ENCODE measurements at regions not wholly inside any gene's neighbourhood (a gene's known extent, or its start where the extent isn't known, plus 50 kb on each side); places are given as distances from the start of the nearest gene placed in this dataset.

GRCh38 chr11:116167706-116168458, 604.9 kb downstream of the BUD13 start:
- Histone ChIP-seq H3K27ac (no peak overlapping the region), H3K36me3 (no peaks in the 10 kb centered on the region), H3K27me3 (peaks cover 20% of the 10 kb centered on the region), H3K4me3 (no peak overlapping the region), H3K9me3 (no peaks in the 10 kb centered on the region), H3K4me1 (no peaks in the 10 kb centered on the region)
- WGBS, 2 donors (ENCODE audit: low coverage in 1 of 2) = 82% methylated on average over 6 of the region's 9 CpGs; no CpG with 5 or more reads in 1 of the 2 donors
- no peak for ATAC-seq
- TF ChIP-seq POLR2A (IDR thresholded peaks at IDR 0.05) (no peak), CTCF (IDR thresholded peaks at IDR 0.05) (no peak), EP300 (IDR thresholded peaks at IDR 0.05) (no peak), POLR2AphosphoS5 (IDR thresholded peaks at IDR 0.05) (no peak)

DNA sequence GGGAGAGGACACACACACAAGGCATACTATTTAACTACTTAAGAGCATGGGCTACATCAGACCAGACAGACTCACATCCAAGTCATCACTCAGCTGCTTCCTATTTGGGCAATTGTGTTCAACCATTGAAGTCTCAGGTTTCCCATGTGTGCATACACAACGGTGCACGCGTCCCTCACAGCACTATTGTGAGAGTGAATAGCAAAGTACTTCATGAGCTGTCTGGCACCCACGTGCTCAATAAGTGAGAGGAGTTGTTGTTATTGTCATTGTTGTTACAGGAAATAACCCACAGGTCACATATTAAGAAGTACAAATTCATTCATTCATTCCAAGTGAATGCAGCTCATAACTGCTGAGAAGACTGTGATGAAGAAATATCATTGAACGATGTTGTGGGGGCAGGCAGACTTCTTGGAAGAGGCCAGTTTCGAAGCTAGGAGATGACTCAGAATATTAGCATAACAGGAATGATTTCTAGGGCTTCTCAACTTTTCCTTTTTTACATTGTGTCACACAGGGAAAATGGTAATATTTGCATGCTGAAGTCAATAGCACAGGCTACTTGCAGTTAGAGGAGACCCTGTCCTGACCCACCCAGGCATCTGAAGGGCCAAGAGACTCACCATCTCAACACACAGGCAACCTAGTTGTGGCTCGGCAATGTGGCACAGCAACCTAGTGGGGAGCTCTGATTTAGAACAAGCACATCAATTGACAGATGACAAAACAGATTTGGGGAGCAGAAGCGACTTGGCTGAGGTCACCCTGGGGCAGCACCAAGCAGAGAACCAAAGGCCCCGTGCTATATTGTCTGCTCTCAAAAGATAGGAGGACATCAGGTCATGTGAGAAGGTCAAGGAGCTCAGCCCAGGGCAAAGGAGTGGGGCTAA, 606.0 kb downstream of the BUD13 start:
- H3K9me3 ChIP-seq = no peaks in the 10 kb centered on the region
- 44 to 83% methylated on average over 3 to 8 of the region's 9 CpGs for WGBS, 2 donors (ENCODE audit: low coverage in 1 of 2)
- ATAC-seq = no peak
- H3K27me3 ChIP-seq = peaks cover 28% of the 10 kb centered on the region
- H3K4me1 ChIP-seq = no peaks in the 10 kb centered on the region
- H3K4me3 ChIP-seq = no peak overlapping the region
- H3K36me3 ChIP-seq = no peaks in the 10 kb centered on the region
- H3K27ac ChIP-seq = no peak overlapping the region
- TF ChIP-seq POLR2A (IDR thresholded peaks at IDR 0.05) = no peak
- TF ChIP-seq EP300 (IDR thresholded peaks at IDR 0.05) = no peak
- TF ChIP-seq CTCF (IDR thresholded peaks at IDR 0.05) = no peak
- no peak for TF ChIP-seq POLR2AphosphoS5 (IDR thresholded peaks at IDR 0.05)

GRCh38 chr11:116164843-116165242, 607.9 kb downstream of the BUD13 start:
- TF ChIP-seq POLR2A (IDR thresholded peaks at IDR 0.05) = no peak
- no peak for TF ChIP-seq EP300 (IDR thresholded peaks at IDR 0.05)
- TF ChIP-seq POLR2AphosphoS5 (IDR thresholded peaks at IDR 0.05) = no peak
- no peak for TF ChIP-seq CTCF (IDR thresholded peaks at IDR 0.05)
- Histone ChIP-seq H3K4me1 (no peaks in the 10 kb centered on the region), H3K27me3 (peaks cover 24% of the 10 kb centered on the region), H3K4me3 (no peak overlapping the region), H3K27ac (no peak overlapping the region), H3K36me3 (no peaks in the 10 kb centered on the region), H3K9me3 (no peaks in the 10 kb centered on the region)
- 71 to 100% methylated on average over 2 to 5 of the region's 5 CpGs for WGBS, 2 donors (ENCODE audit: low coverage in 1 of 2)
- ATAC-seq = no peak

DNA sequence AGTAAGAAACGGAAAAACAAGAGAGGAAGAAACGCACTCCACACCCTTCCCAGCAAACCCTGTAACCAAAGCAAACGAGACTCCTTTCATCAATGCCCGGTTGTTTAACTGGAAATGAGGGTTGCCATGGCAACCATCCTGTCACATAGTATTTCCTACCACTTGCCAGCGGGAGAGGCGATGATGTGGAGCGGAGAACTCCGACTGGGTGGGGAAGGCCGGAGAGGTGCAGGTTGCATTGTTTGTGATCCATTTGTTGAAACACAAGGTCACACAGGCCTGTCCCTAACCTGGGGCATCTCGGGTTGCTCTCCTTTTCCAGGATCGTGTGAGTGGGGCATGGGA, 609.9 kb downstream of the BUD13 start:
- Histone ChIP-seq H3K4me3 (no peak overlapping the region), H3K4me1 (no peaks in the 10 kb centered on the region), H3K27ac (no peak overlapping the region), H3K36me3 (no peaks in the 10 kb centered on the region), H3K27me3 (peaks cover 24% of the 10 kb centered on the region), H3K9me3 (no peaks in the 10 kb centered on the region)
- TF ChIP-seq POLR2AphosphoS5 (IDR thresholded peaks at IDR 0.05) (no peak), POLR2A (IDR thresholded peaks at IDR 0.05) (no peak), EP300 (IDR thresholded peaks at IDR 0.05) (no peak), CTCF (IDR thresholded peaks at IDR 0.05) (no peak)
- ATAC-seq = peak; percentile 41
- WGBS, 2 donors (ENCODE audit: low coverage in 1 of 2) = 2 to 26% methylated on average over 5 to 11 of the region's 11 CpGs

Measured in gastroesophageal sphincter (tissue), 4 donors.